ENCODE measurements at regions not wholly inside any gene's neighbourhood (a gene's known extent, or its start where the extent isn't known, plus 50 kb on each side); places are given as distances from the start of the nearest gene placed in this dataset.

DNA sequence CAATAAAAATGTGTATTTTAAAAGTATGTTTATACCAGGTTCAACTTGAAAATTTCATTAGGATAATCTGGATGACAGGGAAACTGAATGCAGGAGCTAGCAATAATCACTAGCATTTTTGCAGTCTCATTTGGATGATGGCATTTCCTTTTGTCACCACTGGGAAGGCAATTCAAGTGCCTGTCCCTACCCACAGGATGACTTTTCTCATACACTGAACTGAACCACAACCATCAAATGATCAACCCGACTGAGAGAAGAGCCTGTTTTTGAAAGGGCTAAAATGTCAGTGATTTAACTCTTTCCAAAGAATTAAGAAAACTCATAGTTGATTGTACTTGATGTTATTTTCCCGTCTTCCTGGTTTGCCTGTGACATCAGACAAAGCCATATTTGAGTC is 115.0 kb downstream of the FAM124B start:
- Histone ChIP-seq H3K4me3 (ENCODE audit: low read depth, low read length) (no peak overlapping the region), H3K27me3 (ENCODE audit: control insufficient read depth, insufficient read depth, low read length) (no peaks in the 10 kb centered on the region), H3K4me1 (ENCODE audit: control insufficient read depth, insufficient read depth, low read length) (no peaks in the 10 kb centered on the region), H3K9me3 (ENCODE audit: control insufficient read depth, insufficient read depth, low read depth, low read length) (no peaks in the 10 kb centered on the region), H3K9ac (ENCODE audit: low read length) (no peak overlapping the region), H3K36me3 (ENCODE audit: control insufficient read depth, insufficient read depth, low read length) (no peaks in the 10 kb centered on the region), H3K27ac (ENCODE audit: low read depth, low read length) (no peak overlapping the region)

- Histone ChIP-seq H3K27me3 (ENCODE audit: control insufficient read depth, insufficient read depth, low read length) (no peaks in the 10 kb centered on the region), H3K4me3 (ENCODE audit: low read depth, low read length) (no peak overlapping the region), H3K27ac (ENCODE audit: low read depth, low read length) (no peak overlapping the region), H3K9me3 (ENCODE audit: control insufficient read depth, insufficient read depth, low read depth, low read length) (no peaks in the 10 kb centered on the region), H3K9ac (ENCODE audit: low read length) (no peak overlapping the region), H3K4me1 (ENCODE audit: control insufficient read depth, insufficient read depth, low read length) (no peaks in the 10 kb centered on the region), H3K36me3 (ENCODE audit: control insufficient read depth, insufficient read depth, low read length) (no peaks in the 10 kb centered on the region)
Observed at GRCh38 chr2:224284134-224284946, 117.6 kb downstream of the FAM124B start.

DNA sequence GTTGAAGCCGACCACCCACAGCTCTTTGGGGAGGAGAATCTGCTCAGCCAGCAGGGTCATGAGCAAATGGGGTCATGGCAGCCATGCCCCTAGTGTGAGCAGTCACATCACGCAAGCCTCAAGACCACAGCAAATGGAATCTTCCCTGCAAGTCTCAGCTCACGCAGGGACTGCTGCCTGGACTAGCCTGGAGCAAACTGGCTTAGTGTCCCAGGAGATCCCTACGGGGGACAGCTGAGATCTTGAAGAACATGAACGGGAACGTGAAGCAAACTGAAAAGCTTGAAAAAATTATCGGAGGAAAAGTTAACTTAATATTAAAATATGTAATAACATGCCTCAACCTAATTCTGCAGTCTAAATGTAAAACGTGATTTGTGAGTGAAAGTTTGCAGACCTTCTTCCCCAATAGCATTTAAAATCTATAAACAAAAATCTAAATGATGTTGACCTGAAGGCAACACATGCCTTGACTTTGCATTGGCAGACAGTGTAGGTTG is 118.4 kb downstream of the FAM124B start:
- Histone ChIP-seq H3K27ac (ENCODE audit: low read depth, low read length) (no peak overlapping the region), H3K4me1 (ENCODE audit: control insufficient read depth, insufficient read depth, low read length) (no peaks in the 10 kb centered on the region), H3K4me3 (ENCODE audit: low read depth, low read length) (no peak overlapping the region), H3K9ac (ENCODE audit: low read length) (no peak overlapping the region), H3K36me3 (ENCODE audit: control insufficient read depth, insufficient read depth, low read length) (no peaks in the 10 kb centered on the region), H3K9me3 (ENCODE audit: control insufficient read depth, insufficient read depth, low read depth, low read length) (no peaks in the 10 kb centered on the region), H3K27me3 (ENCODE audit: control insufficient read depth, insufficient read depth, low read length) (no peaks in the 10 kb centered on the region)

DNA sequence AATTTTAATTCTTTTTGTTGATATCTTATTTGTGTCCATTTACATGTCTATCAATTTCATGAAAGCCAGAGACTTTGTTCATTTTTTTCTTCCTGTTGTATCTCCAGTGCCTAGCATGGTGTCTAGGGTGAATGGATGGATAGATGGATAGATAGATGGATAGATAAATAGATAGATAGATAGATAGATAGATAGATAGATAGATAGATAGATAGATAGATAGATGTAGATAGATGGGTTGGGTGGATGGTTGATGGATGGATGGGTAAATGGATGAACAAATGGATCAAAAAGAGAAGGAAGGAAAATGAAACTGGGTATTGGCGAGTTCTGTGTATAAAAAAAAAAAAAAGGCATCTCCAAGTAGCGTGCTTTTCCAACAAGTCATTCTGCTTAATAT is 120.5 kb downstream of the FAM124B start:
- Histone ChIP-seq H3K4me3 (ENCODE audit: low read depth, low read length) (no peak overlapping the region), H3K4me1 (ENCODE audit: control insufficient read depth, insufficient read depth, low read length) (no peaks in the 10 kb centered on the region), H3K27me3 (ENCODE audit: control insufficient read depth, insufficient read depth, low read length) (no peaks in the 10 kb centered on the region), H3K27ac (ENCODE audit: low read depth, low read length) (no peak overlapping the region), H3K36me3 (ENCODE audit: control insufficient read depth, insufficient read depth, low read length) (no peaks in the 10 kb centered on the region), H3K9ac (ENCODE audit: low read length) (no peak overlapping the region), H3K9me3 (ENCODE audit: control insufficient read depth, insufficient read depth, low read depth, low read length) (0 out of 2 replicates have a peak, but pooled peaks cover under 1% of the 10 kb centered on the region)

GRCh38 chr2:224278531-224278930 is 123.4 kb downstream of the FAM124B start:
- no peaks in the 10 kb centered on the region for H3K4me1 ChIP-seq (ENCODE audit: control insufficient read depth, insufficient read depth, low read length)
- H3K9me3 ChIP-seq (ENCODE audit: control insufficient read depth, insufficient read depth, low read depth, low read length): 0 out of 2 replicates have a peak, but pooled peaks cover 2% of the 10 kb centered on the region
- H3K27ac ChIP-seq (ENCODE audit: low read depth, low read length): no peak overlapping the region

DNA sequence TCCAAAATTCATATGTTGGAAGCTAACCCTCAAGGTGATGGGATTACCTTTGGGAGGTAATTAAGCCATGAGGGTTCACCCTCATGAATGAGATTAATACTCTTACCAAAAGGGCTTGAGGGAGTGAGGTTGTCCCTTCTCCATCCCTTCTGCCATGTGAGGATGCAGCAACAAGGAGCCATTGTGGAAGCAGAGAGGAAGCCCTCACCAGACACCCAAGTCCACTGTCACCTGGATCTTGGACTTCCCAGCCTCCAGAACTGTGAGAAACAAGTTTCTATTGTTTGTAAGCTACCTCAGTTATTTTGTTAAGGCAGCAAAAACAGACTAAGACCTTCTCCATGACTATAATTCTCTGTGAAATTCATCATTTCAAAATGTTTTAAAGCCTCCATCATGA is 125.7 kb downstream of the FAM124B start:
- no peak overlapping the region for H3K9ac ChIP-seq (ENCODE audit: low read length)
- no peaks in the 10 kb centered on the region for H3K4me1 ChIP-seq (ENCODE audit: control insufficient read depth, insufficient read depth, low read length)
- H3K36me3 ChIP-seq (ENCODE audit: control insufficient read depth, insufficient read depth, low read length): no peaks in the 10 kb centered on the region
- H3K27ac ChIP-seq (ENCODE audit: low read depth, low read length): no peak overlapping the region
- H3K9me3 ChIP-seq (ENCODE audit: control insufficient read depth, insufficient read depth, low read depth, low read length): 0 out of 2 replicates have a peak, but pooled peaks cover 2% of the 10 kb centered on the region
- no peaks in the 10 kb centered on the region for H3K27me3 ChIP-seq (ENCODE audit: control insufficient read depth, insufficient read depth, low read length)
- H3K4me3 ChIP-seq (ENCODE audit: low read depth, low read length): no peak overlapping the region

More at GRCh38 chr2:224278531-224278930, 123.4 kb downstream of the FAM124B start:
- no peaks in the 10 kb centered on the region for H3K27me3 ChIP-seq (ENCODE audit: control insufficient read depth, insufficient read depth, low read length)
- no peaks in the 10 kb centered on the region for H3K36me3 ChIP-seq (ENCODE audit: control insufficient read depth, insufficient read depth, low read length)
- no peak overlapping the region for H3K4me3 ChIP-seq (ENCODE audit: low read depth, low read length)
- no peak overlapping the region for H3K9ac ChIP-seq (ENCODE audit: low read length)

- H3K36me3 ChIP-seq (ENCODE audit: control insufficient read depth, insufficient read depth, low read length): no peaks in the 10 kb centered on the region
- no peaks in the 10 kb centered on the region for H3K4me1 ChIP-seq (ENCODE audit: control insufficient read depth, insufficient read depth, low read length)
- no peak overlapping the region for H3K4me3 ChIP-seq (ENCODE audit: low read depth, low read length)
- H3K27me3 ChIP-seq (ENCODE audit: control insufficient read depth, insufficient read depth, low read length): no peaks in the 10 kb centered on the region
- no peak overlapping the region for H3K9ac ChIP-seq (ENCODE audit: low read length)
- H3K9me3 ChIP-seq (ENCODE audit: control insufficient read depth, insufficient read depth, low read depth, low read length): 0 out of 2 replicates have a peak, but pooled peaks cover 2% of the 10 kb centered on the region
- H3K27ac ChIP-seq (ENCODE audit: low read depth, low read length): no peak overlapping the region
Observed at GRCh38 chr2:224272237-224272910, 129.5 kb downstream of the FAM124B start.

DNA sequence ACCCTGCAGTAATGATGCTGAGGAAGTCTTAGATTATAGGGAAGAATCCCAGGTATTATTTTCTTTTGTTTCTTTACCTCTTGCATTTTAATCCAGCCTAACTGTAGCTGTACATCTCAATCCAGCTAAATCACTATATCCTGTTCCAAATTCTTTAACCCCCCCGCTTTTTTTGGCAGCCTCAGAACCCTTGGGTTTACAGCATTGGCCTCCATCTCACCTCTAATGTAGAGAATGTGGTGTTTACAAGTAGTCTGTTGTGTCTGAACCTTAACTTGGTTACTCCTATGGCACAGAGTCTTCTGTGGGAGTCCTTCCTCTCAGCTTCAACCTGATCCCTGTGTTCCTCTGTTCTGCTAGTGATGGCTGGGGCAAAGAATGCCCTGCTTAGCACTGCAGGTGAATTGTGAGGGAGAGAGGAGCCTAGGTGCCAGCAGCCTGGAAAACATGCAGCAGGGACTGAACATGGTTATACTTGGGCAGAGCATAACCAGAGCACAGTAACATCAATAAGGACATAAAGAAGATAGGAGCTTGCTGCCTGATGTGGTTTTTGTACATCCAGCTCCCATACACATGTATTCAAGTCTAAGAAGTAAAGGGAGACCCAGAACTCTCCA is 130.2 kb downstream of the FAM124B start:
- H3K9ac ChIP-seq (ENCODE audit: low read length): no peak overlapping the region
- no peaks in the 10 kb centered on the region for H3K36me3 ChIP-seq (ENCODE audit: control insufficient read depth, insufficient read depth, low read length)
- 0 out of 2 replicates have a peak, but pooled peaks cover 2% of the 10 kb centered on the region for H3K9me3 ChIP-seq (ENCODE audit: control insufficient read depth, insufficient read depth, low read depth, low read length)
- H3K27me3 ChIP-seq (ENCODE audit: control insufficient read depth, insufficient read depth, low read length): no peaks in the 10 kb centered on the region
- no peak overlapping the region for H3K27ac ChIP-seq (ENCODE audit: low read depth, low read length)
- no peak overlapping the region for H3K4me3 ChIP-seq (ENCODE audit: low read depth, low read length)
- H3K4me1 ChIP-seq (ENCODE audit: control insufficient read depth, insufficient read depth, low read length): no peaks in the 10 kb centered on the region

DNA sequence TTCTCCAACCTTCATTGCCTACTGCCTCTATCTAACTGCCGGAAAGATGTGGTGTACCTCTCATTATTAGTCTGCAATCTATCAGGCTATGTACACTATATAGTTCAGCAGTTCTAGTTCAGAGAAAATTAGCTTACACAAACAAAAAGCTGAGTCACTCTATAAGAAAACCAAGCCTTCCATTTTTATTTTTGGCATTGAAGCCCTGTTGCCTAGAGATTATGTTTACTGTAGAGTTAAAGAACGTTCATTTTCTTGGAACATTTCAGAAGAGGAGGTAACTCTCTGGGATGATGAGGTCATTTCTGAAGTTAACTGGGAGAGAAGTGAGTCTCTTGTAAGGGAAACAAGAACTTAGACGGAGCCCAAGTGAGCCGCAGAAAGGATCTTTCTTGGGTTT is 133.5 kb downstream of the FAM124B start:
- no peaks in the 10 kb centered on the region for H3K36me3 ChIP-seq (ENCODE audit: control insufficient read depth, insufficient read depth, low read length)
- H3K9me3 ChIP-seq (ENCODE audit: control insufficient read depth, insufficient read depth, low read depth, low read length): no peaks in the 10 kb centered on the region
- no peak overlapping the region for H3K27ac ChIP-seq (ENCODE audit: low read depth, low read length)
- no peaks in the 10 kb centered on the region for H3K27me3 ChIP-seq (ENCODE audit: control insufficient read depth, insufficient read depth, low read length)
- H3K4me1 ChIP-seq (ENCODE audit: control insufficient read depth, insufficient read depth, low read length): peaks cover 13% of the 10 kb centered on the region
- no peak overlapping the region for H3K4me3 ChIP-seq (ENCODE audit: low read depth, low read length)
- H3K9ac ChIP-seq (ENCODE audit: low read length): no peak overlapping the region

DNA sequence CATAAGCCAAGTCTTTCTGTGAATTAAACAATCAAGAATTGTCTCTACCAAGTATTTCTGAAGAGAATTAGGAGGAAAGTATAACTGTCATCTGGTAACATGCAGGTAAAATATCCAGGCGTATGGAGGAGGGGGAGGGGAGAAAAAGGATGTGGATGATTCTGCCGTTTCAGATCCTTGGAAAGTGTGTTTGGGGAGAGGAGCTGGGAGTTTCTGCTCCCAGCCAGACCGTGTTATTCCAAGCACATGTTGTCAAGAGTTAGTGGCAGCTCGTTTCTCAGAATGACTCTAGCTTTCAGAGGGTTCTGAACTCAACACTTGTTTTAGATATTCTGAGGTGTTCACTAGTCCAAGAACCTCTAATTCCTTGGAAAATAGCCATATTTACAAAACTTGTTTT is 137.6 kb downstream of the FAM124B start:
- peaks cover 13% of the 10 kb centered on the region for H3K4me1 ChIP-seq (ENCODE audit: control insufficient read depth, insufficient read depth, low read length)
- H3K9ac ChIP-seq (ENCODE audit: low read length): no peak overlapping the region
- H3K4me3 ChIP-seq (ENCODE audit: low read depth, low read length): no peak overlapping the region
- H3K27me3 ChIP-seq (ENCODE audit: control insufficient read depth, insufficient read depth, low read length): no peaks in the 10 kb centered on the region
- no peak overlapping the region for H3K27ac ChIP-seq (ENCODE audit: low read depth, low read length)
- no peaks in the 10 kb centered on the region for H3K36me3 ChIP-seq (ENCODE audit: control insufficient read depth, insufficient read depth, low read length)
- H3K9me3 ChIP-seq (ENCODE audit: control insufficient read depth, insufficient read depth, low read depth, low read length): no peaks in the 10 kb centered on the region

DNA sequence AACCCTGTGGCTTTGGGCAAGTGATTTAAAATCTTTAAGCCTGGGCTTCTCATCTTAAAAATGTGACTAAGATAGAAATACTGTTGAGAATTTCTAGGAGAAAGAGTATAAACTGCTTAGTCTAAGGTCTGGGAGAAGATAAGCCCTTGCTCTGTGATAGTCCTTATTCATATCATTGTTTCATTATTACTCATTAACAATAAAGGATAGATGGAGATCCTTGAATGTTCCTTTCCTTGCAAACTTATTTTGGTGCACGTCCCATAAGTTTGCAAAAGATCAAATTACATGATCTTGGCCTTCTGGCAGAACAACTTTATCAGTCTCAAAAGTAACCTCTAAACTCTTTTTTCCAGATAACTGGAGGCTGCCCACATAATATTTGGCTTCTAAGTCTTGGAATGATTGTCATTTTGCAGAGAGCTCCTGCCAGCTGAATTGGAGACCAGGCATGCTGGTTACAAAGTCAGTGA is 138.3 kb downstream of the FAM124B start:
- Histone ChIP-seq H3K27me3 (ENCODE audit: control insufficient read depth, insufficient read depth, low read length) (no peaks in the 10 kb centered on the region), H3K9me3 (ENCODE audit: control insufficient read depth, insufficient read depth, low read depth, low read length) (no peaks in the 10 kb centered on the region), H3K9ac (ENCODE audit: low read length) (no peak overlapping the region), H3K36me3 (ENCODE audit: control insufficient read depth, insufficient read depth, low read length) (no peaks in the 10 kb centered on the region), H3K4me3 (ENCODE audit: low read depth, low read length) (no peak overlapping the region), H3K27ac (ENCODE audit: low read depth, low read length) (no peak overlapping the region), H3K4me1 (ENCODE audit: control insufficient read depth, insufficient read depth, low read length) (peaks cover 13% of the 10 kb centered on the region)
